HEK293 (cell line): ENCODE measurements at regions not wholly inside any gene's neighbourhood (a gene's known extent, or its start where the extent isn't known, plus 50 kb on each side); places are given as distances from the start of the nearest gene placed in this dataset.

Source experiments
- CTCF ChIP-seq: fragments of 450-650 bp; formaldehyde crosslinking; IDR thresholded peaks from 2 replicates; pipeline ENCODE4 v1.5.1; 2016; ENCODE audit warnings: missing biosample characterization, missing genetic modification characterization
- KLF16 ChIP-seq: fragments of 450-650 bp; formaldehyde crosslinking; IDR thresholded peaks from 2 replicates; pipeline ENCODE4 v1.5.1; 2017; ENCODE audit warnings: missing biosample characterization, missing genetic modification characterization
- KLF7 ChIP-seq: fragments of 450-650 bp; formaldehyde crosslinking; IDR thresholded peaks from 2 replicates; pipeline ENCODE4 v1.5.1; 2016; ENCODE audit warnings: missing biosample characterization, missing genetic modification characterization, borderline replicate concordance
- KLF9 ChIP-seq: fragments of 450-650 bp; formaldehyde crosslinking; IDR thresholded peaks from 2 replicates; pipeline ENCODE4 v1.5.1; 2016; ENCODE audit warnings: missing biosample characterization, missing genetic modification characterization, low read depth
- SCRT2 ChIP-seq: fragments of 450-650 bp; formaldehyde crosslinking; IDR thresholded peaks from 2 replicates; pipeline ENCODE4 v1.5.1; 2016; ENCODE audit warnings: missing biosample characterization, missing genetic modification characterization
- TCF7L2 ChIP-seq: IDR thresholded peaks from 2 replicates; pipeline ENCODE4 v1.6.1; 2011; ENCODE audit warnings: low read depth, mild to moderate bottlenecking, inconsistent platforms, low read length, moderate library complexity, borderline replicate concordance
- WT1 ChIP-seq: fragments of 450-650 bp; formaldehyde crosslinking; IDR thresholded peaks from 2 replicates; pipeline ENCODE4 v1.5.1; 2016; ENCODE audit warnings: missing biosample characterization, missing genetic modification characterization
- YY1 ChIP-seq: fragments of 450-650 bp; formaldehyde crosslinking; IDR thresholded peaks from 2 replicates; pipeline ENCODE4 v1.5.1; 2018; ENCODE audit warnings: missing biosample characterization, missing genetic modification characterization
- ZNF354C ChIP-seq: fragments of 450-650 bp; formaldehyde crosslinking; IDR thresholded peaks from 2 replicates; pipeline ENCODE4 v1.5.1; 2016; ENCODE audit warnings: missing biosample characterization, missing genetic modification characterization, low read depth, borderline replicate concordance
- ZNF366 ChIP-seq: fragments of 450-650 bp; formaldehyde crosslinking; conservative IDR thresholded peaks from 2 replicates; pipeline ENCODE4 v1.5.1; 2016; ENCODE audit warnings: missing biosample characterization, missing genetic modification characterization
- ZNF639 ChIP-seq: fragments of 450-650 bp; formaldehyde crosslinking; IDR thresholded peaks from 2 replicates; pipeline ENCODE4 v1.5.1; 2016; ENCODE audit warnings: missing biosample characterization, missing genetic modification characterization

- TF ChIP-seq CTCF (tag by site-specific recombination) (no peak), KLF9 (no peak), KLF7 (no peak), YY1 (no peak), KLF16 (tag by site-specific recombination) (no peak), ZNF639 (tag by site-specific recombination) (no peak), TCF7L2 (no peak), ZNF354C (tag by site-specific recombination) (no peak), SCRT2 (tag by site-specific recombination) (no peak), WT1 (tag by site-specific recombination) (no peak), ZNF366 (no peak)
Measured at GRCh38 chr15:34646918-34647317, 63.5 kb upstream of the GOLGA8B start.
